Trophoblast cell (in vitro differentiated cells and primary cell): ENCODE measurements at regions not wholly inside any gene's neighbourhood (a gene's known extent, or its start where the extent isn't known, plus 50 kb on each side); places are given as distances from the start of the nearest gene placed in this dataset.

Experiments
- DNase-seq, 2 donors: peaks; one replicate each; pipeline ENCODE4 v3.0.0-alpha.2; 2016
- H2AFZ ChIP-seq: 2 replicates; pipeline ENCODE4 v1.6.1; 2013; ENCODE audit warnings: low read length, moderate library complexity, mild to moderate bottlenecking; ENCODE audit not compliant: insufficient read depth, poor library complexity
- H2AK5ac ChIP-seq: 2 replicates; pipeline ENCODE4 v1.6.1; 2013; ENCODE audit warnings: mild to moderate bottlenecking, low read length
- H2BK120ac ChIP-seq: 2 replicates; pipeline ENCODE4 v1.6.1; 2013; ENCODE audit warnings: low read length, mild to moderate bottlenecking, moderate library complexity; ENCODE audit not compliant: insufficient read depth, poor library complexity
- H2BK12ac ChIP-seq: 2 replicates; pipeline ENCODE4 v1.6.1; 2013; ENCODE audit warnings: mild to moderate bottlenecking, low read length, moderate library complexity
- H2BK5ac ChIP-seq: 2 replicates; pipeline ENCODE4 v1.6.1; 2013; ENCODE audit warnings: low read length, low read depth, moderate library complexity, mild to moderate bottlenecking; ENCODE audit not compliant: poor library complexity
- H3K14ac ChIP-seq: 2 replicates; pipeline ENCODE4 v1.6.1; 2013; ENCODE audit warnings: mild to moderate bottlenecking, low read length
- H3K18ac ChIP-seq: 2 replicates; pipeline ENCODE4 v1.6.1; 2013; ENCODE audit warnings: mild to moderate bottlenecking, low read length
- H3K23ac ChIP-seq: 2 replicates; pipeline ENCODE4 v1.6.1; 2013; ENCODE audit warnings: low read length
- H3K27ac ChIP-seq: 2 replicates; pipeline ENCODE4 v1.5.1; 2013; ENCODE audit warnings: low read depth, mild to moderate bottlenecking, inconsistent platforms, low read length, moderate library complexity
- H3K27me3 ChIP-seq: 2 replicates; pipeline ENCODE4 v1.6.1; 2013; ENCODE audit warnings: inconsistent platforms, mild to moderate bottlenecking, low read length, moderate library complexity; ENCODE audit not compliant: insufficient read depth
- H3K36me3 ChIP-seq, 2 experiments: 1 replicate in 1 of 2; 2 replicates in 1 of 2; pipeline ENCODE4 v1.6.1; 2013; ENCODE audit warnings: low read length in 2 of 2, mild to moderate bottlenecking in 2 of 2, moderate library complexity in 1 of 2; ENCODE audit not compliant: insufficient read depth in 2 of 2, control insufficient read depth in 1 of 2
- H3K4ac ChIP-seq: 2 replicates; pipeline ENCODE4 v1.6.1; 2013; ENCODE audit warnings: low read depth, mild to moderate bottlenecking, low read length, moderate library complexity
- H3K4me1 ChIP-seq, 2 experiments: 1 replicate in 1 of 2; 2 replicates in 1 of 2; pipeline ENCODE4 v1.6.1; 2013; ENCODE audit warnings: low read length in 2 of 2, mild to moderate bottlenecking in 2 of 2, moderate library complexity in 1 of 2; ENCODE audit not compliant: insufficient read depth in 2 of 2, control insufficient read depth in 1 of 2
- H3K4me2 ChIP-seq: 2 replicates; pipeline ENCODE4 v1.6.1; 2013; ENCODE audit warnings: inconsistent platforms, mild to moderate bottlenecking, low read length, moderate library complexity
- H3K4me3 ChIP-seq: 2 replicates; pipeline ENCODE4 v1.5.1; 2013; ENCODE audit warnings: mild to moderate bottlenecking, low read depth, low read length, inconsistent platforms
- H3K79me1 ChIP-seq: one replicate; pipeline ENCODE4 v1.6.1; 2013; ENCODE audit warnings: low read length
- H3K79me2 ChIP-seq: 2 replicates; pipeline ENCODE4 v1.6.1; 2013; ENCODE audit warnings: low read length, mild to moderate bottlenecking; ENCODE audit not compliant: control insufficient read depth, insufficient read depth, poor library complexity
- H3K9ac ChIP-seq: 2 replicates; pipeline ENCODE4 v1.6.1; 2013; ENCODE audit warnings: mild to moderate bottlenecking, low read length
- H3K9me3 ChIP-seq: 2 replicates; pipeline ENCODE4 v1.6.1; 2013; ENCODE audit warnings: low read depth, mild to moderate bottlenecking, control low read depth, inconsistent platforms, low read length; ENCODE audit not compliant: insufficient read depth
- H4K12ac ChIP-seq: 2 replicates; pipeline ENCODE4 v1.6.1; 2013; ENCODE audit warnings: low read depth, mild to moderate bottlenecking, low read length, moderate library complexity
- H4K8ac ChIP-seq: 2 replicates; pipeline ENCODE4 v1.6.1; 2013; ENCODE audit warnings: low read depth, mild to moderate bottlenecking, low read length, moderate library complexity
- H4K91ac ChIP-seq: one replicate; pipeline ENCODE4 v1.6.1; 2013; ENCODE audit warnings: low read depth, mild to moderate bottlenecking, low read length, moderate library complexity
- WGBS: extraction: QIAGEN DNeasy Blood & Tissue Kit; methylation state at CpG from one replicate; pipeline ENCODE4 v1.1.7; 2013; ENCODE audit warnings: missing lambda C conversion rate; ENCODE audit not compliant: insufficient read length, insufficient coverage; ENCODE audit errors: extremely low coverage; 5-methylcytosine and 5-hydroxymethylcytosine counted together

GRCh38 chr11:105224482-105225253 lies 85.1 kb upstream of the CARD18 start:
- no peak overlapping the region for H3K4ac ChIP-seq
- H2BK5ac ChIP-seq = no peak overlapping the region
- no peak for DNase-seq
- no peak overlapping the region for H3K9ac ChIP-seq
- H2BK12ac ChIP-seq = no peak overlapping the region
- no peaks in the 10 kb centered on the region for H3K36me3 ChIP-seq
- H3K14ac ChIP-seq = no peak overlapping the region
- whole genome bisulfite sequencing = no CpG with 5 or more reads among the region's 4 CpGs
- H4K8ac ChIP-seq = no peak overlapping the region
- no peaks in the 10 kb centered on the region for H3K4me1 ChIP-seq
- H3K27me3 ChIP-seq = no peaks in the 10 kb centered on the region
- no peak overlapping the region for H3K23ac ChIP-seq
- no peak overlapping the region for H2AFZ ChIP-seq
- H3K79me1 ChIP-seq = no peaks in the 10 kb centered on the region
- H3K18ac ChIP-seq = no peak overlapping the region
- no peaks in the 10 kb centered on the region for H3K79me2 ChIP-seq
- H4K12ac ChIP-seq = no peak overlapping the region
- no peak overlapping the region for H4K91ac ChIP-seq
- no peaks in the 10 kb centered on the region for H3K9me3 ChIP-seq
- H2AK5ac ChIP-seq = no peak overlapping the region
- H3K4me3 ChIP-seq = no peak overlapping the region
- no peak overlapping the region for H3K4me2 ChIP-seq
- H2BK120ac ChIP-seq = no peak overlapping the region
- H3K27ac ChIP-seq = no peak overlapping the region

- H3K4me1 ChIP-seq = no peaks in the 10 kb centered on the region
- no peaks in the 10 kb centered on the region for H3K36me3 ChIP-seq
- no peaks in the 10 kb centered on the region for H3K27me3 ChIP-seq
- no peak overlapping the region for H2AK5ac ChIP-seq
- no peak overlapping the region for H4K91ac ChIP-seq
- no peak overlapping the region for H3K18ac ChIP-seq
- peak in 1 of 2 donors; percentile 33 for DNase-seq
- no peak overlapping the region for H4K12ac ChIP-seq
- H2BK12ac ChIP-seq = no peak overlapping the region
- no peak overlapping the region for H3K9ac ChIP-seq
- no peak overlapping the region for H3K27ac ChIP-seq
- no peak overlapping the region for H3K14ac ChIP-seq
- no peak overlapping the region for H2AFZ ChIP-seq
- no peak overlapping the region for H2BK5ac ChIP-seq
- no peak overlapping the region for H2BK120ac ChIP-seq
- no peaks in the 10 kb centered on the region for H3K9me3 ChIP-seq
- H3K4me3 ChIP-seq = no peak overlapping the region
- H3K79me2 ChIP-seq = no peaks in the 10 kb centered on the region
- whole genome bisulfite sequencing = no CpG with 5 or more reads among the region's 5 CpGs
- H3K4ac ChIP-seq = no peak overlapping the region
- H3K79me1 ChIP-seq = no peaks in the 10 kb centered on the region
- no peak overlapping the region for H3K4me2 ChIP-seq
- no peak overlapping the region for H4K8ac ChIP-seq
- H3K23ac ChIP-seq = no peak overlapping the region
These were observed 80.6 kb upstream of the CARD18 start for GRCh38 chr11:105220121-105220520.

GRCh38 chr11:105219670-105220069 lies 80.1 kb upstream of the CARD18 start:
- no peaks in the 10 kb centered on the region for H3K79me2 ChIP-seq
- no peak overlapping the region for H3K4me2 ChIP-seq
- H3K18ac ChIP-seq = no peak overlapping the region
- H4K12ac ChIP-seq = no peak overlapping the region
- no peak overlapping the region for H4K91ac ChIP-seq
- no peaks in the 10 kb centered on the region for H3K36me3 ChIP-seq
- no peak overlapping the region for H3K9ac ChIP-seq
- WGBS = no CpG with 5 or more reads among the region's 7 CpGs
- no peak overlapping the region for H2BK12ac ChIP-seq
- DNase-seq = no peak
- no peak overlapping the region for H3K4me3 ChIP-seq
- no peak overlapping the region for H3K27ac ChIP-seq
- H2AFZ ChIP-seq = no peak overlapping the region
- no peaks in the 10 kb centered on the region for H3K79me1 ChIP-seq
- H4K8ac ChIP-seq = no peak overlapping the region
- no peak overlapping the region for H3K14ac ChIP-seq
- no peaks in the 10 kb centered on the region for H3K4me1 ChIP-seq
- H2AK5ac ChIP-seq = no peak overlapping the region
- H3K9me3 ChIP-seq = no peaks in the 10 kb centered on the region
- H2BK120ac ChIP-seq = no peak overlapping the region
- no peak overlapping the region for H2BK5ac ChIP-seq
- H3K27me3 ChIP-seq = no peaks in the 10 kb centered on the region
- H3K23ac ChIP-seq = no peak overlapping the region
- no peak overlapping the region for H3K4ac ChIP-seq

- Histone ChIP-seq H2BK5ac (no peak overlapping the region), H2BK120ac (no peak overlapping the region), H3K27ac (no peak overlapping the region), H3K9ac (no peak overlapping the region), H3K9me3 (no peaks in the 10 kb centered on the region), H4K91ac (no peak overlapping the region), H4K8ac (no peak overlapping the region), H3K4me1 (no peaks in the 10 kb centered on the region), H2BK12ac (no peak overlapping the region), H2AK5ac (no peak overlapping the region), H3K4me3 (no peak overlapping the region), H2AFZ (no peak overlapping the region), H3K4me2 (no peak overlapping the region), H3K79me2 (no peaks in the 10 kb centered on the region), H3K18ac (no peak overlapping the region), H3K27me3 (no peaks in the 10 kb centered on the region), H3K79me1 (no peaks in the 10 kb centered on the region), H3K14ac (no peak overlapping the region), H3K23ac (no peak overlapping the region), H3K4ac (no peak overlapping the region), H4K12ac (no peak overlapping the region), H3K36me3 (no peaks in the 10 kb centered on the region)
- no peak for DNase-seq
- no CpG with 5 or more reads among the region's 10 CpGs for WGBS
These were observed 79.7 kb upstream of the CARD18 start for GRCh38 chr11:105219269-105219668.
